ENCODE measurements at regions not wholly inside any gene's neighbourhood (a gene's known extent, or its start where the extent isn't known, plus 50 kb on each side); places are given as distances from the start of the nearest gene placed in this dataset.
A peak's percentile ranks its signal among the peaks of the same experiment; 100 is the strongest.

GRCh38 chr15:62732078-62732477 is 310.5 kb upstream of the TPM1 start:
- Mint-ChIP-seq H3K36me3 (peaks cover 8% of the 10 kb centered on the region), H3K27ac (no peak overlapping the region), H3K9me3 (peaks cover 3% of the 10 kb centered on the region), H3K27me3 (no peaks in the 10 kb centered on the region), H3K4me1 (no peaks in the 10 kb centered on the region), H3K4me3 (no peak overlapping the region)
- DNase-seq = no peak

GRCh38 chr15:62734706-62735105 is 307.8 kb upstream of the TPM1 start:
- no peaks in the 10 kb centered on the region for H3K27me3 Mint-ChIP-seq
- H3K4me1 Mint-ChIP-seq = no peaks in the 10 kb centered on the region
- H3K27ac Mint-ChIP-seq = no peak overlapping the region
- no peak overlapping the region for H3K4me3 Mint-ChIP-seq
- peaks cover 8% of the 10 kb centered on the region for H3K36me3 Mint-ChIP-seq
- H3K9me3 Mint-ChIP-seq = peaks cover 3% of the 10 kb centered on the region
- DNase-seq = no peak

GRCh38 chr15:62736756-62737155 is 305.8 kb upstream of the TPM1 start:
- H3K27me3 Mint-ChIP-seq = no peaks in the 10 kb centered on the region
- DNase-seq = no peak
- H3K27ac Mint-ChIP-seq = no peak overlapping the region
- no peaks in the 10 kb centered on the region for H3K4me1 Mint-ChIP-seq
- no peak overlapping the region for H3K4me3 Mint-ChIP-seq
- no peaks in the 10 kb centered on the region for H3K9me3 Mint-ChIP-seq
- H3K36me3 Mint-ChIP-seq = peaks cover 5% of the 10 kb centered on the region

- Mint-ChIP-seq H3K36me3 (no peaks in the 10 kb centered on the region), H3K4me1 (peaks cover 3% of the 10 kb centered on the region), H3K27ac (no peak overlapping the region), H3K4me3 (no peak overlapping the region), H3K27me3 (no peaks in the 10 kb centered on the region), H3K9me3 (no peaks in the 10 kb centered on the region)
- no peak for DNase-seq
Observed at GRCh38 chr15:62737551-62737950, 305.0 kb upstream of the TPM1 start.

- H3K36me3 Mint-ChIP-seq = no peaks in the 10 kb centered on the region
- H3K9me3 Mint-ChIP-seq = no peaks in the 10 kb centered on the region
- peaks cover 6% of the 10 kb centered on the region for H3K4me1 Mint-ChIP-seq
- no peak overlapping the region for H3K4me3 Mint-ChIP-seq
- no peak for DNase-seq
- H3K27ac Mint-ChIP-seq = no peak overlapping the region
- H3K27me3 Mint-ChIP-seq = no peaks in the 10 kb centered on the region
Observed at GRCh38 chr15:62739082-62739481, 303.5 kb upstream of the TPM1 start.

GRCh38 chr15:62739507-62739906 is 303.0 kb upstream of the TPM1 start:
- Mint-ChIP-seq H3K36me3 (no peaks in the 10 kb centered on the region), H3K4me1 (peaks cover 6% of the 10 kb centered on the region), H3K9me3 (no peaks in the 10 kb centered on the region), H3K4me3 (no peak overlapping the region), H3K27me3 (no peaks in the 10 kb centered on the region), H3K27ac (no peak overlapping the region)
- no peak for DNase-seq

- H3K27ac Mint-ChIP-seq = no peak overlapping the region
- no peaks in the 10 kb centered on the region for H3K9me3 Mint-ChIP-seq
- no peak for DNase-seq
- no peak overlapping the region for H3K4me3 Mint-ChIP-seq
- H3K36me3 Mint-ChIP-seq = no peaks in the 10 kb centered on the region
- peaks cover 6% of the 10 kb centered on the region for H3K4me1 Mint-ChIP-seq
- no peaks in the 10 kb centered on the region for H3K27me3 Mint-ChIP-seq
Observed at GRCh38 chr15:62740141-62741004, 302.2 kb upstream of the TPM1 start.

GRCh38 chr15:62741106-62741505 is 301.4 kb upstream of the TPM1 start:
- Mint-ChIP-seq H3K4me3 (no peak overlapping the region), H3K4me1 (peaks cover 6% of the 10 kb centered on the region), H3K36me3 (no peaks in the 10 kb centered on the region), H3K27ac (no peak overlapping the region), H3K9me3 (no peaks in the 10 kb centered on the region), H3K27me3 (no peaks in the 10 kb centered on the region)
- DNase-seq = no peak

- Mint-ChIP-seq H3K4me3 (no peak overlapping the region), H3K4me1 (peaks cover 6% of the 10 kb centered on the region), H3K36me3 (no peaks in the 10 kb centered on the region), H3K27me3 (no peaks in the 10 kb centered on the region), H3K27ac (no peak overlapping the region), H3K9me3 (no peaks in the 10 kb centered on the region)
- DNase-seq = peak; percentile 25
Observed at GRCh38 chr15:62742409-62743171, 300.0 kb upstream of the TPM1 start.

- no peak overlapping the region for H3K27ac Mint-ChIP-seq
- no peaks in the 10 kb centered on the region for H3K36me3 Mint-ChIP-seq
- no peaks in the 10 kb centered on the region for H3K27me3 Mint-ChIP-seq
Observed at GRCh38 chr15:62745621-62746225, 296.8 kb upstream of the TPM1 start.

GRCh38 chr15:62748196-62748595 is 294.4 kb upstream of the TPM1 start:
- H3K36me3 Mint-ChIP-seq = no peaks in the 10 kb centered on the region
- H3K27ac Mint-ChIP-seq = no peak overlapping the region
- no peak for DNase-seq
- H3K4me1 Mint-ChIP-seq = no peaks in the 10 kb centered on the region
- no peaks in the 10 kb centered on the region for H3K27me3 Mint-ChIP-seq
- H3K9me3 Mint-ChIP-seq = no peaks in the 10 kb centered on the region
- H3K4me3 Mint-ChIP-seq = no peak overlapping the region

More at GRCh38 chr15:62745621-62746225, 296.8 kb upstream of the TPM1 start:
- Mint-ChIP-seq H3K4me3 (no peak overlapping the region), H3K9me3 (no peaks in the 10 kb centered on the region), H3K4me1 (peaks cover 6% of the 10 kb centered on the region)
- no peak for DNase-seq

GRCh38 chr15:62749036-62749815 is 293.3 kb upstream of the TPM1 start:
- H3K4me1 Mint-ChIP-seq = no peaks in the 10 kb centered on the region
- no peaks in the 10 kb centered on the region for H3K36me3 Mint-ChIP-seq

GRCh38 chr15:62750471-62750870 is 292.1 kb upstream of the TPM1 start:
- no peaks in the 10 kb centered on the region for H3K4me1 Mint-ChIP-seq
- H3K36me3 Mint-ChIP-seq = no peaks in the 10 kb centered on the region
- no peak overlapping the region for H3K4me3 Mint-ChIP-seq
- no peaks in the 10 kb centered on the region for H3K27me3 Mint-ChIP-seq
- no peaks in the 10 kb centered on the region for H3K9me3 Mint-ChIP-seq
- no peak overlapping the region for H3K27ac Mint-ChIP-seq
- no peak for DNase-seq

More at GRCh38 chr15:62749036-62749815, 293.3 kb upstream of the TPM1 start:
- DNase-seq = no peak
- H3K4me3 Mint-ChIP-seq = no peak overlapping the region
- H3K9me3 Mint-ChIP-seq = no peaks in the 10 kb centered on the region
- H3K27me3 Mint-ChIP-seq = no peaks in the 10 kb centered on the region
- H3K27ac Mint-ChIP-seq = no peak overlapping the region

GRCh38 chr15:62752657-62753517 is 289.7 kb upstream of the TPM1 start:
- H3K27me3 Mint-ChIP-seq = no peaks in the 10 kb centered on the region
- no peak overlapping the region for H3K4me3 Mint-ChIP-seq
- no peaks in the 10 kb centered on the region for H3K36me3 Mint-ChIP-seq
- no peaks in the 10 kb centered on the region for H3K9me3 Mint-ChIP-seq
- DNase-seq = no peak
- H3K4me1 Mint-ChIP-seq = no peaks in the 10 kb centered on the region
- no peak overlapping the region for H3K27ac Mint-ChIP-seq

Data from activated naive CD8-positive, alpha-beta T cell treated with anti-CD3 and anti-CD28 coated beads for 36 hours (primary cell).